GM18511 (cell line): ENCODE measurements at regions not wholly inside any gene's neighbourhood (a gene's known extent, or its start where the extent isn't known, plus 50 kb on each side); places are given as distances from the start of the nearest gene placed in this dataset.
"Not testable (repeated sequence)": the region's sequence is repeated elsewhere in the genome, so short reads cannot be mapped to it uniquely, and the experiment has no call there.

Experiments
- ATAC-seq: cut with Tn5 transposase; IDR thresholded peaks from one replicate; pipeline ENCODE4 v1.9.1; 2021; ENCODE audit warnings: mild to moderate bottlenecking, moderate library complexity; ENCODE audit not compliant: unreplicated experiment

DNA sequence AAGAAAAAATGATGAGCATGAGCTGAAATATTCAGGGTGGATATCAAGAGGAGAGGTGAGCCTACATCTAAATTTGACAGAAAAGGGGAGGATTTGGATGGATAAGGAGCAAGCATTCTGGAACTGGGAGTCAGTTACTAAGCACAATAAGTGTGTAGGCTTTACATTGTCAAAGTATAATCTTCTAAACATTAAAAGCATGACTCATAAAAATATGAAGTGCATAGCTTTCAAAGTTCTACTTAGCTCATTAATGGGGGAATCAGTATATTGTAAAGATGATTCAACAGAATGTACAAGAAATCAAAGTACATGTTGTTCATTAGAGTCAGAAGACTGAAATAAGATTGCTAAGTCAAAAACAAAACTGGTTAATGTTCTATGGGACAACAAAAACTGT lies 248.0 kb upstream of the GAS1 start:
- no peak for ATAC-seq

DNA sequence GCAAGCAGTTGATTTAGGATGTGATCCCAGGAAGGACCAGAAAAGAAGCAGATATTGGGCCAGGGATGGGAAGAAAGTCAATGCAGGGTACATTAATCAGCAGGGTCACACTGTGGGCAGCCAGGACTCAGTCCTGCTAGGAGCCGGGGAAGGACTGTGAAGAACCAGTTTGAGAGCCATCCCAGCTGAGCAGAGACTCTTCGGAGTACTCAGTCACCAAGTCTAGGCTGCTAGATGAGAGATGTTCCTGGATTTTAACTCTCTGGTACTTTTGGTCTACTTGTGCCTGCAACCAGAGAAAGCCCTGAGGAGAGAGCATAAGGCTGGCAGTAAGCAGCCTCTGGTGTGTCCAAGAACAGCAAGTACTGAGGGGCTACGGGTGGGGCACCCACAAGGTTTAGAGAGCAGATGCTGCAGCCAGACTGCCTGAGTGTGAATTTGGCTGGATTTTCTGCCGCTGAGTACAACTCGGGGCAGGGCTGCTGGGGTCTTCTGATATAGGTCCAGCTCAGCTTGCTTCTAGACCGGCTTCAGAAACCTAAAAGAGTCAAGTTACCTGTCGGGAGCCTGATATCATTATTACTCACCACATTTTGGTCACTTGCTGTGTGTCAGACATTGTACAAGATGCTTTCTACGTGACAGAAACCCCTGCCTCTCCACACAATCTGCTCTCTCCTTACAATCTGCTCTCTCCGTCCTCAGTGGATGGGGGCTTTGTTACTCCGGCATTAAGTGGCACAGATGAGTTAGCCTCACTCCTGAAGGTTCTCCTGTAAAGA lies 250.2 kb upstream of the GAS1 start:
- no peak for ATAC-seq

DNA sequence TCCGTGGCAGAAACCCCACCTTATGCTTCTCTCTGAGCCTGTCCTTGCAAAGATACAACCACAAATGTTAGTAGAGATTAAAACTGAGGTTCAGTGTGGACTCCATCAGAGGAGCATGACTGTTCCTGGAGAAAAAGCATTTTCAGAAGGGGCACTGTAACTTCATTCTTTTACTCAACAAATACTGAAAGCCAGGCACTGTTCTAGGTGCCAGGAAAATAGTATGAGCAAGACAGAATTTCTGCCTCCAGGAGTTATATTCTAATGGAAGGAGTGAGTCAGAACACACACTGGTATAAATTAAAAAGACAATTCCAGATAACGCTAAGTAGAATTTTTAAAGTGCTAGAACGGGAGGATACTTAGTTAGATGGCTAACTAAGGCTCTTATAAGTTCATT lies 251.4 kb upstream of the GAS1 start:
- no peak for ATAC-seq

DNA sequence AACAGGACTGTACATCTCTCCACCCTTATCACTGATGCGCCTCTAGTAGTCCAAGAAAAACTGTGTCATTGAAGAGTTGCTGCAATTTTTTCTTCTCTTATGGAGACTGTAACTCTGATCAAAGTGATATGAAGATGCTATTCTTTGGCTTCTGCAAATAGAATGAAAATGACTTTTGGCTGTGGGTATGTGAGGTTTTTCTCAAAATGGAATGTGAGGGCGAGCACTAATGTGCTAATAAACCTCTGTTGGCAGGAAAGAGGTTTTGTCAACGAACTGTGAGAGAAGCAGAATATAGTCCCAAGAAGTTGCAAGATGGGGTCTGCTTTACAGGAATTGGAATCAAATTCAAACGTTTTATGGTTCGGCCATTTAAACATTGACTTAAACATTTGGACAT lies 252.0 kb upstream of the GAS1 start:
- no peak for ATAC-seq

DNA sequence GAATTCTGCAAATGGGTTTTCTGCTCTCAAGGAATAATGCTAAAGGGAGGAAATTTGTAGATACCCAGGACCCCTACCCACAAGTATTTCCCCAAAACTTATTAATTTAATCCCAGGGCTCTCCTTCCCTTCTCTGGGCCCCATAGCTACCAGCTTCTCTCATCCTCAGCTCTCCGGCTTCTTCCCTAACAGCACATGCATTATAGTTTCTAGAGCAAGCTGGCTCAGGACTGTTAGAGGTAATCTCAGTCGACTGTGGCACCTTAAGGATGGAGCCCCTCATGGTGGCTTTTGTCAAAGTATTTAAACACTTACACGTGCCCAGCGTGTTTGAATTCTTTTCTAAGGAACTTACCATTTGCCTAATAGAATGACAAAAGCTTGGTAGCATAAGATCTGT lies 252.5 kb upstream of the GAS1 start:
- ATAC-seq: no peak

DNA sequence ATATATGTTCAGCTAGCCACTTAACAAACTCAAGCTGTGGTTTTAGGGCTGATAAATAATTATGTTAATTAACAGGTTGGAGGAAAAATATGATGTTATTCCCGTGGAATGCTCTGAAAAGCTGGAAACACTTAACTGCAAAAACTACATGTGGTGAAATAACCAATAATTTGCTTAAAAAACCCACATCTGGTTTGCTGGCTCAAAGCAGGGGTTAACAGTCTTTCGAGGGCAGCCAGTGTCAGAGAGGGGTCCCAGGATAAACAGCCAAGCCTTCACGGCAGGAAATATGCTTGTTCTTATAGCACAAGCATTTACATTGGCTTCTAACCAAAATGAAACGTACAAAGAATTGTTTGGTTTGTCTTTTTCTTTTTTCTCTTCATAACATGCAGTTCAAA lies 254.0 kb upstream of the GAS1 start:
- ATAC-seq: no peak

DNA sequence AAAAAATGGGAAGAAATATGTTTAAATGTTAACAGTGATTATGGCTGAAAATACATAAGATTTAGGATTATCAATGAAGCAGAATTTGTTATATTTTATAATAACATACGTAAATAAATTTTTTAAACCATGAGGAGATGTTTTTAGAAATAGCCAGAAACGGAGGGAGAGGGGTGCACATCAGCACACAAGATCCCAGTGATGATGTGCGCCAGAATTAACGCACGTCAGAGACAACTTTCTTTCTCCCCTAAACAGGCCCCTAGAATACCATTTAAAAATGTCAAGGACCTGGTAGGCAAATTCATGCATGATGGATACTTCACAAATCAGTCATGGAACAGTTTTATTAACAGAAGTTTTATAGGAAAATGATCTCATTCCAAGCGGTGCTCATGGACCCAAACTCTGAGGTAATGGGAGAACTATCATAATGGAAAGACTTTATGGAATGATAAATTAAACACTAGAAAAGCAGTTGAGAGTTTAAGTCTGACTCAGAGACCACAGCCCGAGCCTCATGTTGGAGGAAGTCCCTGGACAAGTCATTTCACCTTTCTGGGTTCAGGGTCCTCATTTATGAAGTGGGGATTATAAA lies 258.9 kb upstream of the GAS1 start:
- no peak for ATAC-seq

DNA sequence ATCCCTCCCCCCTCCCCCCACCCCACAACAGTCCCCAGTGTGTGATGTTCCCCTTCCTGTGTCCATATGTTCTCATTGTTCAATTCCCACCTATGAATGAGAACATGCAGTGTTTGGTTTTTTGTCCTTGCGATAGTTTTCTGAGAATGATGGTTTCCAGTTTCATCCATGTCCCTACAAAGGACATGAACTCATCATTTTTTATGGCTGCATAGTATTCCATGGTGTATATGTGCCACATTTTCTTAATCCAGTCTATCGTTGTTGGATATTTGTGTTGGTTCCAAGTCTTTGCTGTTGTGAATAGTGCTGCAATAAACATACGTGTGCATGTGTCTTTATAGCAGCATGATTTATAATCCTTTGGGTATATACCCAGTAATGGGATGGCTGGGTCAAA lies 263.4 kb upstream of the GAS1 start:
- ATAC-seq: not testable (repeated sequence)

DNA sequence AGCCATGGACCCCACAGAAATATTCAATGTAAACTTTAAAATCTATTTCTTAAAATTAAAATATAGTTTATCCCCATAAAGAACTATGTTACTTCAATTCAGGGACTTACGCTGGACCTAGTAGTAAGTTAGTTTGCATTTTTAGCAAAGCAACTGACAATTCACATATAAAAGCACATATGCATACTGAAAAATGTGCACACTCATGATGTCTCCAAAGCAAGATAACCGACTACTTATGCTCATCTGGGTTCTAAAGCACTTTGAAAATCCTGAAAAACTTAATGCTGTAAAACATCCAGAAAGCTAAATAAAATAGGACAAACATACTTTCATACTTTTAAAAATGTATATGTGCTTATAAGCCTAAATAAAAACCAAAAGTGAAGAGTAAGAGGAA lies 264.4 kb upstream of the GAS1 start:
- ATAC-seq: no peak

DNA sequence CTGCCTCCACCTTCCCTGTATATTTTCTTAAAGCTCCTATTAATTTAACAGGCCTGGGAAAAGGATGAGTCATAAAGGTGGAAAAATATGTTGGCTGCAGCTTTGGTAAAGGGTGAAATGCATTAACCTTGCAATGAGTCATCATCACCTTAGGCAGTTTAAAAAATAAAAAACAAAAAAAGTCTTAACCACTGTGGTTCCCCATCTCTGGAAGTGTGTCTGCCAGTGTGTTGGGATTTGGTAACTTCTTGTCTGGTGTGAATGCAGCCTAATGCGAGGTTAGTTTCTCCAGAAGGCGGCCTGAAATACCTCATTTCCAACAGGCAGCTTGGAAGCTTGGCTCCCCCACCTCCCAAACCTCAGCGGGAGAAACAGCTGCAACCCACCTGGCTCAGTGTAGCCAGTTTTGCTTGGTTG lies 265.3 kb upstream of the GAS1 start:
- ATAC-seq: no peak

DNA sequence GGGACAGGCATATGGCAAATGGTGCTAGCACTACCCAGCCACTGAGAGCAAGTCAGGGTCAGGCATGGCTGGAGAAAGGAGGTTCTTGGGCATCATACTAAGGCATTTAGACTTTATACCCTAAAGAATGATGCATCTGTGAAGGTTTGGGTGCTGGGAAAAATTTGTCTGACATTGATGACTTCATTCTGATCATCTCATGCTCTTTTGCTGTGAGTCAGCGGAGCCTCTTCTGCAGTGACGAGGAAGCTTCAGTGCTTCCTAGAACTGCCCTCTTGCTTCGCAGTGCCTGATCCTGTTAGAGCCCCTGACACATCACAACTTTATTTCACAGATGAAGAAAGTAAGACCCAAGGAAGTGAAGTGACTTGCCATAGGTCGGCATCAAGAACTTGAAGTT lies 266.6 kb upstream of the GAS1 start:
- ATAC-seq: no peak

DNA sequence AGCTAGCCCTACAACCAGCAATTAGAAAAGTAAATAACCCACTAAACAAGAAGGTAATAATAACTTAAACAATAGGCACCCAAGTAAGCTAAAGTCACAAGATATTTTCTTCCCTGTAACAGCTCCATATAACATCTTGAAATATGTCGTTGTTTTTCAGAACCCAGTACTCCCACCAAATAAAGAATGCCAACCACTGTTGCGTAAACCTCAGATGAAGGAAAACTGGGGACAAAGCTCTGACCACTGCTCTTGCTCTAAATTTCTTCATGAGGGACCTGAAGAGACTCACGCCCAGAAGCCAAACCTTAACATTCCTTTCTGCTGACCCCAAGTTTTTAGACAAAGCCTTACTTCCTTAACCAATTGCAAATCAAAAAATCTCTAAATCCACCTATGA lies 267.7 kb upstream of the GAS1 start:
- ATAC-seq: no peak

DNA sequence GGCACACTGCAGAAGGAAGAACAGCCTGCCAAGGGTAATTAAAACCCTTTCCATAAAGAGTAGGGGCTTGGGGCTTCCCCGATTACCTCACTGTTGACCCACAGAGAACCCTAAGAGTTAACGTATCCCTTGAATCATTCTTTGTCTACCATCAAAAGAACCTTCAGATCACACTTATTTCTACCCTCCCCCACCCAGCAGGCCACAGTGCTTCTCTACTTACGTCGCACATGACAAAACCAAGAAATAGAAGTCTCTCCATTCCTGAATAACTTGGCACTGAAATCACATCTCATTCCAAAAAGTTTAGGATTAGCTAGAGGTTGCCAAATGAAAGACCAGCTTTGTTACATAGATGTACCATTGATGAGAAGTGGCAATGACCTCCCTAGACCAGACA lies 268.7 kb upstream of the GAS1 start:
- no peak for ATAC-seq

DNA sequence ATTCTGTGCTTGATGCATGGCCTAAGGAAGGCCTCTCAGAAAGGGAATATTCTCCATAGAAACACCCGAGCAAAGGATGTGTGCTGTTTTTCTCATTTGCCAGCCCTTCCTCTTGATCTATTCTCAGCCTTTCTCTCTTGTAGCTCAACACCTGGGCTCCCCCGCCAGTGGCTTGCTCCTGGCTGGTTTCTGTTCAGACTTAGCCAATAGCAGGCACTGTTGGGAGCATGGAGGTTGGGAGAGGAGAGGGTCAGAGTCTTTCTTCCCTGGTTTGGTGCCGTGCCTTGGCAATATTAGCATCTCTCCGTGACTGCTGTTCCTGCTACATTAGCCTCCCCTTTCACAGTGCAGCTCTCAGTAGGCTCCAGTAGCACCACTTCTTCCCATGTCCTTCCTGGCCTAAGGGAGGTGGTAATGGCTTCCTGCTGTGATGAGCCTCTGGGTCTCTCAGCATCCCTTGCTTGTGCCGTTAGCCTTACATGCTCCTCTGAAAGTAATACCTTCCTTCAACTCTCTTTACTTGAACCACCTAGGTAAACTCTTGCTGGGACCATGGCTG lies 269.7 kb upstream of the GAS1 start:
- ATAC-seq: no peak

DNA sequence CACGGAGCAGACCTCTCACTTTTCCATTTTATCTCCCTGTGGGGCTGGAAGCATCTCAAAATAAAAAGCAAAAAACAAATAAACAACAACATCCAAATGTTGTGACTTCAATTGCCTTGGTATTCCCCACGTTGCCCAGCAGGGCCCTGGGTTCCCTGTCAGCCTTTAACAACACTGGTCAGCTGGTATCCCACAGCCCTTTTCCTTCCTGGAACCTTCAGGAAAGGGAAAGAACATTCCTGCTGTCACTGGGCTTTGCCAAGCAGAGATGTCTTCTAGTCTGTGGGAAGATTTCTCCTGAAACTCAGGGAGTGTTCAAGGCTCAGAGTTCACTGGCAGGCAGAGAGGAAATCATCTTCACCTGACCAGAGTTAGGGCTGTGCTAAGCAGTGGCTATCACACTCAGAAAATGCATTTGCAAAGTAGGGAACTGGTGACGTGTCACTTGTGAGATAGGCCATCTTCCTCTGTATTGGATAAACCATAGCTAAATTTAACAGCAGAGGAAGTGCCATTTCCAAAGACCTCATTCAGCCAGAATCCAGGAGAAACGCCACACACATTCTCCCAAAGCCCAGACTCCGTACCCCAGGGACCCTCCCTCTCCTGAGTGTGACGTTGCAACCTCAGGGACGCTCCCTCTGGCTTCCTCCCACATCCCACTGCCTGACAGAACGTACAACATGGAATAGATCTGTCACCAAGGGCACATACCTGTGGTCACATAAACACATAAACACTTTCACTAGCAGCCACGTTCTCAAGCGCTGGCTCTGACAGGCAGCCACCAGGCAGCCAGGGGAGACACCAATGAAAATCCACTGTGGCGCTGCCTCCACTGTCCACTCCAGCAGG lies 274.0 kb upstream of the DAPK1 start:
- ATAC-seq: no peak

DNA sequence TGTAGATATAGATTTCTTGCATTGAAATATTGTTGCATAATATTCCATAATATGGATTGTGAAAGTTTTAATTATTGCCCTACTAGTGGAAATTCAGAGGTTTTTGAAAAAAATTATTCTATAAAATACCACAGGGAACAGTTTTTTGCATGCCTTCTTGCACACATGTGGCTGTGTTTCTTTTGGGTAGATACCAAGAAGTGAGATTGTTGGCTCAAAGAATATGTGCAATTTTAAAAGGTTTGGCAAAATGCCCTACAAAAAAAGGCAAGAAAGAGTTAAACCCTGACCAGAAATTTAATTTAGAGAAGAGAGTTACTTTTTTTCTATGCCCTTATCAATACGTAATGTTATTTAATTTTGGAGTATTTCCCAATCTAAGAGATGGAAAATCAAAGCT lies 270.8 kb upstream of the DAPK1 start:
- ATAC-seq: no peak

DNA sequence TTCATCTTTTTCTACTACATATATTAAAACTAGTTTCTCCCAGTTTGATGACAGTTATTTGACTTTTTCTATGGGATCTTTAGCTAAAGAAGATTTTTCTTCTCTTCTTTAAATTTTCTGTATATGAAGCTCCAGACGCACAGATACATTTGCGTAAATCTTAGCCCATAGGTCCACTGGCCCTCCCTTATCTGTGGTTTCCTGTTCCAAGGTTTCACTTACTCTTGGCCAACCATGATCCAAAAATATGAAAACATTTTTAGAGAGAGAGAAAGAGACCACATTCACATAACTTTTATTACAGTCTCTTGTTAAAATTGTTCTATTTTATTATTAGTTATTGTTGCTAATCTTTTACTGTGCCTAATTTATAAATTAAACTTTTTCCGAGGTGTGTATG lies 270.2 kb upstream of the DAPK1 start:
- no peak for ATAC-seq

DNA sequence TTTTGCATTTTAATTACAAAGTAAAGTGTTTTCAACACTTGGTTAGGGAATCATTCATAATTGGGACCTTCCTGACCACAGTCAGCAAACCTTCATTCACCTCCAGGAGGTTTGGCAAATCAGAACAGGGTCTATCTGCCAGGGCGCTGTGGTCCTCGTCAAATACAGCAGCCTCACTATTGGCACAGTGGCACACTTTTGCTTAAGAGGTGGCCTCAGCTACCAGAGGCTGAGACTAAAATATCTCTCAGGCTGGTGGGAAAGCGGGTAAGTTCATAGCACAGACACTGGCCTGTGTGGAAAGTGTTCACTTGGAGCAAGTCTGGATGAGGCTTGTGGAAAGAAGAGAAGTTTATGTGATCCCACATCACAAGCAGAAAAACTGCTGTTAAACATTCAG lies 268.6 kb upstream of the DAPK1 start:
- ATAC-seq: no peak

DNA sequence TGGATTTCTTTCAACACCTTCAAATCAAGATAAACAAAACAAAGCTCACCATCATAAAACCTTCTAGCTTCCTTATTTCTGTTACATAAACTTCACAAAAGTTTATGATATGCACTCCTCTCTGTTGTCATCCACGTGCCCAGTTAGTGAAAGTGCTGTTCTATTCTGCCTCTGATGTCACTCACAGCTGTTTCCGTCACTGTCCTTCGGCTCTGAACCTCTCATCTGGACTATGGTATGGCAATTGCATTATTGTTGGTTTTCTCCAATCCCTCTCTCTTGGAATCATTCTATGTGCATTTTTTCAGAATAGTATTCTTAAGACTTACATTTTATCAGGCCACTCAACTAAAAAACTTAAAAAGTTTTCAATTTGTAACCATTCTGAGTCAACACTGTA lies 264.2 kb upstream of the DAPK1 start:
- no peak for ATAC-seq

DNA sequence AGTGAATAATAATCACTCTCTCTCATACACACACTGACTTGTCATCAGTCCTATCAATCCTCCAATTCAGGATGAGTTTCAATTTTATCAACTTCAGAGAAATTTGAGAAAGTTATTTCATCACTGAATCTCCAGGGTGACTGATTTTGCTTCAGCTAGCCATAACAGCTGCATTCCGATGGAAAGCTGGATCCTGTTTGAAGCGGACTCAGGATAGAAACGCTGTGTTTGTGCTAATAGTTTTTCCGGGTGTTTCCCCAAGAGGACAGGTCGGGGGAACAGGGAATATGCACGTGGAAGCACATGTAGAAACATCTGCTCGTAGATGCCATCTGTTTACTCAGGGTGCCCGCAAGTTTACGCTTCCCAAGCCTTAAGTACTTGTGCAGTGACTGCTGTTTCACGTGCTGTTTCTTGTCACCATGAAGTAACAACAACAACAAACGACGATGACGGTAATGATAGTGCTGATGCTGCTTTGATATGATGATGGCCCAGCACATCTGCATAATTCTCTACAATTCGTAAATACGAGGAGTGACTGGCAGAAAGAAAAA lies 263.7 kb upstream of the DAPK1 start:
- ATAC-seq: no peak

DNA sequence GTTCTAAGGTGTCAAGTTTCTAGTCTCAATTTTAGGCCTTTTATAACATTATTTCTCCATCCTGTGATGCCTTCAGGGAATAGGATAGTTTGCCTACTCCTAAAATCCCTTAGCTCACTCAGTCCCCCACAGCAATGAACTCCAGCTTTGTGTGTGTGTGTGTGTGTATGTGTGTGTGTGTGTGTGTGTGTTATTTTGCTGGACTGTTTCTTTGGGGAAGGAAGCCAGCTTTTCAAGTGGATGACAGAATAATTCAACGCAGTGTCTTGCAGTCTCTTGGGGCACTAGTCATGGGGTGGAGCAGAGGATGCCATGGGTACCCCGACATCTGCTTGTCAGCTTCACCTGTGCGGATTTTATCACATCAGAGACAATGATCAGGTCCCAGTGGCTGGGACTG lies 262.8 kb upstream of the DAPK1 start:
- ATAC-seq: no peak
